OCI-LY3 (cell line): ENCODE measurements at regions not wholly inside any gene's neighbourhood (a gene's known extent, or its start where the extent isn't known, plus 50 kb on each side); places are given as distances from the start of the nearest gene placed in this dataset.

Experiments
- EZH2phosphoT487 ChIP-seq: fragments of 200-600 bp; shearing (Covaris generic); IDR thresholded peaks from 2 replicates; pipeline ENCODE4 v1.6.1; 2018; ENCODE audit warnings: antibody characterized with exemption, mixed run types, low read depth
- TF ChIP-seq, protein P1 (sequence below): fragments of 200-600, 300-600 bp; sonication (generic); IDR thresholded peaks from 2 replicates; pipeline ENCODE4 v1.5.1; 2014; ENCODE audit warnings: antibody characterized with exemption, low read length, low read depth

DNA sequence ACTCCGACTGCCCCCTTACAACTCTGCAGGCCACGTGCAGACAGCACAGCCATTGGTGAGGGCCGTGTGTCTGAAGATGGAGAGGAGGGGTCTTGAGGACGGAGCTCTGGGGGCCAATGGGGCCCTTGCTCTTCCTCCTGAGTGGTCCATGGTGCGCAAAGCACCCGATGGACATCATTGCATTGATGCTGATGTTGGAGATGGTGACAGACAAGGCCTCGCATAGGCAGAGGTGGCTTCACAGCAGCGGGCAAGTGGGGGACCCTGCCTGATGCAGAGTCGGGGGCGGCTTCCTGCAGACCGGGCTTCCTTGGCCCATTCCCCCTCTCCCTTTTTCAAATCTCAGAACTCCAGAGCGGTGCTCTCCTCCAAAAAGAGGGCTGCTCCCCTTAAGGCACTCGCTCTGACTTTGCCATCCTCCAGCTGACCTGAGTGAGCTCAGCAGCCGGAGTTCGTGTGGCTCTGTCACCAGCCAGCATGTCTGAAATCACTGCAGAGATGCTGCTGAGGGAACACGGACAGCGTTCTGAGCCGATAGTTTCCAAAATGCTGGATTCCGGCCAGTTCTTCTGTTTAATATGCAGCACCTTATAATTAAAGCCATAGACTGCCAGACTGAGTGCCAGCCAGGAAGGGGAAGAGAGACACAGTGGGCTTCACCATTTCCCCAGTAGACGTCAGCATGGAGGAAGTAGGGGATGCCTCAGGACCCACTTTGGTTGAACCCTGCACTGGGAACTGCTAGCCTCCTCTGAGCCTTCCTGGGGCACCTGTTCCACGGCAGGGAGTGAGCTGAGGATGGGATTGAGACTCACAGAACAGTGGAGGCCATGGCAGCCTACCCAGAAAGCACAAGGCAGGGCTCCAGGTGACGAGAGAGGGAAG, 278.2 kb downstream of the BRD1 start:
- TF ChIP-seq, protein P1, sequence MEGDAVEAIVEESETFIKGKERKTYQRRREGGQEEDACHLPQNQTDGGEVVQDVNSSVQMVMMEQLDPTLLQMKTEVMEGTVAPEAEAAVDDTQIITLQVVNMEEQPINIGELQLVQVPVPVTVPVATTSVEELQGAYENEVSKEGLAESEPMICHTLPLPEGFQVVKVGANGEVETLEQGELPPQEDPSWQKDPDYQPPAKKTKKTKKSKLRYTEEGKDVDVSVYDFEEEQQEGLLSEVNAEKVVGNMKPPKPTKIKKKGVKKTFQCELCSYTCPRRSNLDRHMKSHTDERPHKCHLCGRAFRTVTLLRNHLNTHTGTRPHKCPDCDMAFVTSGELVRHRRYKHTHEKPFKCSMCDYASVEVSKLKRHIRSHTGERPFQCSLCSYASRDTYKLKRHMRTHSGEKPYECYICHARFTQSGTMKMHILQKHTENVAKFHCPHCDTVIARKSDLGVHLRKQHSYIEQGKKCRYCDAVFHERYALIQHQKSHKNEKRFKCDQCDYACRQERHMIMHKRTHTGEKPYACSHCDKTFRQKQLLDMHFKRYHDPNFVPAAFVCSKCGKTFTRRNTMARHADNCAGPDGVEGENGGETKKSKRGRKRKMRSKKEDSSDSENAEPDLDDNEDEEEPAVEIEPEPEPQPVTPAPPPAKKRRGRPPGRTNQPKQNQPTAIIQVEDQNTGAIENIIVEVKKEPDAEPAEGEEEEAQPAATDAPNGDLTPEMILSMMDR, result no peak
- TF ChIP-seq EZH2phosphoT487, result no peak
